ENCODE measurements at regions not wholly inside any gene's neighbourhood (a gene's known extent, or its start where the extent isn't known, plus 50 kb on each side); places are given as distances from the start of the nearest gene placed in this dataset.

- DNase-seq (ENCODE audit: low spot score): no peak
Observed at GRCh38 chr12:45102818-45103217, 51.9 kb upstream of the DBX2 start.

GRCh38 chr12:45105996-45106395 is 55.1 kb upstream of the DBX2 start:
- no peak for DNase-seq (ENCODE audit: low spot score)

- no peak for DNase-seq (ENCODE audit: low spot score)
Observed at GRCh38 chr12:45112306-45112705, 61.4 kb upstream of the DBX2 start.

GRCh38 chr12:45121224-45121623 is 70.3 kb upstream of the DBX2 start:
- DNase-seq (ENCODE audit: low spot score): no peak

GRCh38 chr12:45122768-45123380 is 72.0 kb upstream of the DBX2 start:
- no peak for DNase-seq (ENCODE audit: low spot score)

GRCh38 chr12:45124485-45125155 is 73.7 kb upstream of the DBX2 start:
- DNase-seq (ENCODE audit: low spot score): no peak

- no peak for DNase-seq (ENCODE audit: low spot score)
Observed at GRCh38 chr12:45125997-45126396, 75.1 kb upstream of the DBX2 start.

- DNase-seq (ENCODE audit: low spot score): no peak
Observed at GRCh38 chr12:45128637-45129036, 77.7 kb upstream of the DBX2 start.

- DNase-seq (ENCODE audit: low spot score): peak; percentile 63
Observed at GRCh38 chr12:45130881-45131281, 80.0 kb upstream of the DBX2 start.

- no peak for DNase-seq (ENCODE audit: low spot score)
Observed at GRCh38 chr12:45131506-45131905, 80.6 kb upstream of the DBX2 start.

GRCh38 chr12:45138609-45139008 is 77.3 kb upstream of the ANO6 start:
- DNase-seq (ENCODE audit: low spot score): no peak

GRCh38 chr12:45148006-45148405 is 67.9 kb upstream of the ANO6 start:
- no peak for DNase-seq (ENCODE audit: low spot score)

GRCh38 chr12:45148619-45149018 is 67.3 kb upstream of the ANO6 start:
- no peak for DNase-seq (ENCODE audit: low spot score)

- no peak for DNase-seq (ENCODE audit: low spot score)
Observed at GRCh38 chr12:45165284-45165683, 50.6 kb upstream of the ANO6 start.

GRCh38 chr12:45166056-45166455 is 49.8 kb upstream of the ANO6 start:
- peak; percentile 10 for DNase-seq (ENCODE audit: low spot score)

All from AG08395 (cell line).